ENCODE measurements at regions not wholly inside any gene's neighbourhood (a gene's known extent, or its start where the extent isn't known, plus 50 kb on each side); places are given as distances from the start of the nearest gene placed in this dataset.

DNA sequence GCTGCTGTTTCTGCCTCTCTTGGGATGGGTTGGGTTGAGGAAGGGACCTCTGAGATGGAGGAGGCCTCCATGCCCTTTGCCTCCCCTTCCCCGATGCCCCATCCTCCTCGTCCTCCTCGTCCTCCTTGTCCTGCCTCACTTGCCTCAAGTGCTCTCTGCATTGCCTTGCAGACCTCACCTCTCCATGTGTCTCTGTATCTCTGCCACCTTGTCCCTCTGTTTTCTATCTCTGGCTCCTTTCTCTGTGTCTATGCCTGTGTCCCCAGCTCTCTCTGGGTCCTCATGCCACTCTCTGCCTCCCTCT lies 87.5 kb downstream of the MCFD2 start:
- H3K4me3 Mint-ChIP-seq = no peak overlapping the region
- no peaks in the 10 kb centered on the region for H3K9me3 Mint-ChIP-seq (ENCODE audit: insufficient read depth)
- H3K27ac Mint-ChIP-seq = no peak overlapping the region
- peaks cover 12% of the 10 kb centered on the region for H3K27me3 Mint-ChIP-seq (ENCODE audit: low read depth)
- ATAC-seq = no peak
- H3K4me1 Mint-ChIP-seq (ENCODE audit: low read depth) = no peaks in the 10 kb centered on the region
- H3K36me3 Mint-ChIP-seq (ENCODE audit: low read depth) = no peaks in the 10 kb centered on the region
- CTCF ChIA-PET = no interaction called here
- POLR2A ChIA-PET = no interaction called here
- DNase-seq = no peak

DNA sequence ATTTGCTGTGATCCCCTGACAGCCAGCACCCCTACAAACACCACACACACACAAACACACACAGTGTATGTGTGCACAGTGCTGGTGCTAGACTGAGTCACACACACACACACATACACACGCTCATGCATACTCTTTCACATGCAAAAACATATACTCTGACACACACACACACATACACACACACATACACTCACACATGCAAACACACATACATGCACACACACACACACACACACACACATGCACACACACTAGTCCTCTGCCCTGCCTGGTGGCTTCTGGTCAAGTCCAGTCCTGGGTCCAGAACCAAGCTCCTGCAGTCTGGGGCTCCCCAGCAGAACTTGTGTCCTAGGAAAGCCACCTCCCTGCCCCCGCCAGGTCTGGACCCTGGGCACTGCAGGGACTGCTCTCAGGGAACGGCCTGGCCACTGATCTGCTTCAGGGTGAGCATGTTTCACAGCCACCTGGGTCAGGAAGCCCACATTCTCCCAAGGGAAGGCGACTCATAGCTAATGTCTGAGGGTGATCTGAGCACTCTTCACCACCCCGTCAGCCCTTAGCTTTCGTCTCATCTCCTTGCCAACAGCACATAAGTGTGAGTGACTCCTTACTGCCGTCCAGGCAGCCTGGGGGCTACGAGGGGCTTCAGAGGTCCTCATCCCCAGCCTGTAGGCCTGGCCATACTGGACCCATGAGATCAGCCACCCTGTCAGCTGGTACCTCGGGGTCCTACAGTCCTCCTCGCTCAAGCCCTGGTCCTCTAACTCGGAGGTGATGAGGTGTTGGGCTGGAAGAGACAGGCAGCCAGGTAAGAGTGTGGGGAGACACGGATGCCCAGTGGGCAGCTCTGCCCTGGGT lies 88.1 kb downstream of the MCFD2 start:
- no peaks in the 10 kb centered on the region for H3K36me3 Mint-ChIP-seq (ENCODE audit: low read depth)
- no peaks in the 10 kb centered on the region for H3K9me3 Mint-ChIP-seq (ENCODE audit: insufficient read depth)
- DNase-seq = no peak

DNA sequence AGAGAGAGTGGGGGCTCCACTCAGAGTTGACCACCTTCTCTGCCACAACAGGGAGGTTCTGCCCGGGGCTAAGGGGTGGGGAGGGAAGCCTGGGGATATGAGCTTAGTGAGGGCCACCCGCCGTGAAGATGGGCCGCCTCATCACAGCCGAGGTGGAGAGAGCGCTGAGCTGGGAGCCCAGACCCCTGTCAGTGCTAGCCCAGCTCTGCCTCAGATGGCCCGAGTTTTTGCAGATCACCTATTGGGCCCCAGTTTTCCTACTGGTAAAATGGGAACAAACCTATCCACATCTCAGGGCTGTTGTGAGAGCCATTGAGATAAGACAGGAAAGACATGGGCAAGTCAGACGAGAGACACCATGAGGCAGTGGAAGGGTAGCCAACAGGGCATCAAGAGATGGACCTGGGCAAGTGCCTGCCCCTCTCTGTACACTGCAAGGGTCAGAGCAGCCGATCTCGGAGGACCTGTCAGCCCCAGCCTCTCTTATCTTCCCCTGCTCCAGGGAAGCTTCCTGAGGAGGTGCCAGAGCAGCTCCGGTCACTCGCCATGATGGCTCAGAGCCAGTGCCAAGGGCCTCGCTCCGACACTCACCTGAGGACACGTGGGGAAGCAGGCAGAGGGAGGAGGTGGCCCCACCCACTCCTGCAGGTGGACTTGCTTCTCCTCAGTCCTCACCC lies 88.9 kb downstream of the MCFD2 start:
- CTCF ChIA-PET = no interaction called here
- Mint-ChIP-seq H3K4me1 (ENCODE audit: low read depth) (no peaks in the 10 kb centered on the region), H3K27ac (no peak overlapping the region), H3K27me3 (ENCODE audit: low read depth) (peaks cover 10% of the 10 kb centered on the region), H3K36me3 (ENCODE audit: low read depth) (no peaks in the 10 kb centered on the region), H3K4me3 (no peak overlapping the region), H3K9me3 (ENCODE audit: insufficient read depth) (no peaks in the 10 kb centered on the region)
- DNase-seq = no peak
- ATAC-seq = no peak
- POLR2A ChIA-PET = no interaction called here

More for the DNA sequence above, 88.1 kb downstream of the MCFD2 start:
- ChIA-PET POLR2A (no interaction called here), CTCF (no interaction called here)
- H3K27me3 Mint-ChIP-seq (ENCODE audit: low read depth) = peaks cover 12% of the 10 kb centered on the region
- no peaks in the 10 kb centered on the region for H3K4me1 Mint-ChIP-seq (ENCODE audit: low read depth)
- no peak for ATAC-seq
- no peak overlapping the region for H3K27ac Mint-ChIP-seq
- H3K4me3 Mint-ChIP-seq = no peak overlapping the region

DNA sequence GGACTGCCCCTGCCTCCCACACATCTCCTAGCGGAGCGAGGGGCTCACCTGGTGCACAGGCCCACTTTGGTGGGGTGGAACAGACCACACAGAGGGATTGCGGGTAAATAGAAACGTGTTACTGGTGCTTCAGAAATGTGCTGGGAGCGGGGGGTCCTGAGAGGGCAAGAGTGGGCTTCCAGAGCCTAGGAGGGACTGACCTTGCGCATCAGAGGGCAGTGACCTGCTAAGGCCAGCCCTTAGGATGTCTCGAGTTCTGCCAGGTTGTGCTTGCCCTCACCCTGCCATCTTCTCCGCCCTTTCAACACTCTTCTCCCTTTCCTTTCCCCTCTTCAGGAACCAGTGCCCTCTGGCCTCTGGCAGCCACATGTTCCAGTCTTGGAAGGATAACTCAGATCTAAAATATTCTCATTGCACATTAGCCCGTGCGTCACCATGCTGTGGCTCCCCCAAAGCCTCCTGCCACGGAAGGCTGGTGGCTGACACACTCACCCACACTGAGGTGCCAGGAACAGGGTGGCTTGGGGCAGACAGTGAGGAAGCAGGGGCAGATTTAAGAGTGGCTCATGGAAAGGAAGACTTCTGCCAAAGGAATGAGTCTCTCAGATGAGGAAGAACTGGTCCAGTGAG lies 89.6 kb downstream of the MCFD2 start:
- no peaks in the 10 kb centered on the region for H3K9me3 Mint-ChIP-seq (ENCODE audit: insufficient read depth)
- H3K27ac Mint-ChIP-seq = no peak overlapping the region
- DNase-seq (no peak), ATAC-seq (no peak)
- no peaks in the 10 kb centered on the region for H3K4me1 Mint-ChIP-seq (ENCODE audit: low read depth)
- POLR2A ChIA-PET = no interaction called here
- H3K36me3 Mint-ChIP-seq (ENCODE audit: low read depth) = no peaks in the 10 kb centered on the region
- CTCF ChIA-PET = no interaction called here
- peaks cover 8% of the 10 kb centered on the region for H3K27me3 Mint-ChIP-seq (ENCODE audit: low read depth)
- no peak overlapping the region for H3K4me3 Mint-ChIP-seq

DNA sequence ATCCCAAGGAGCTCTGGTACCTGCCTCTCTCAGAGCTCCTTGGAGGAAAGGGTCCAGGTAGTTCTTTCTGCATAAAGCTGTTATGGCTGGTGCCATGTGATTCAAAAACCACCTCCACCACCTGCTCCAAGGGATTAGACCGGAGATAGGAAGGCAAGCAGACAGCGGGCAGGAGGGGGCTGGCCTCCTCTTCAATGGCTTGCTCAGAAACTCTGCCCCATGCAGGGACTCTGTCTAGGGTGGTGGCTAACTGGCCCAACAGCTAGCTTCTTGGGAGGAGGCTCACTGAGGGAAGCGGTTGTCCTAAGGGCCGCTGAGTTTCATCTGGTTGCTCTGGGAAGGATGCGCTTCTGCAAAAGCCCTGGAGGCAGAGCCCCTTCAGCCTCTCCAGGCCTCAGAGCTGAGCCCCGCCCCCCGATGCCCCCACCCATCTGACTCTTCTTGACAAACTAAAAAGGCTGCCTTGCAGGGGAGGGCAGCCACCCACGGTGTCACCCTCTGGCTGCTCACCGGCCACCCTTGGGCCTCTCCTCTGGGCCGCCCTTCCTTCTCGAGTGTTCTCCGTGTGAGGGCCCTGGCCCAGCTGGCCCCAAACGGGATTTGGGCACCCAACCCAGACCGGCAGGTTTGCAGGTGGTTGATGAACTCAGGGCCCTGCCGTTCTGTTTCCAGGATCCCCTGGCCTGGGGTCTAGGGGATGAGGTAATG lies 90.2 kb downstream of the MCFD2 start:
- DNase-seq = no peak
- Mint-ChIP-seq H3K36me3 (ENCODE audit: low read depth) (no peaks in the 10 kb centered on the region), H3K4me3 (no peak overlapping the region), H3K27ac (no peak overlapping the region), H3K9me3 (ENCODE audit: insufficient read depth) (no peaks in the 10 kb centered on the region), H3K27me3 (ENCODE audit: low read depth) (peaks cover 7% of the 10 kb centered on the region), H3K4me1 (ENCODE audit: low read depth) (no peaks in the 10 kb centered on the region)
- POLR2A ChIA-PET = no interaction called here
- no peak for ATAC-seq
- CTCF ChIA-PET = no interaction called here

DNA sequence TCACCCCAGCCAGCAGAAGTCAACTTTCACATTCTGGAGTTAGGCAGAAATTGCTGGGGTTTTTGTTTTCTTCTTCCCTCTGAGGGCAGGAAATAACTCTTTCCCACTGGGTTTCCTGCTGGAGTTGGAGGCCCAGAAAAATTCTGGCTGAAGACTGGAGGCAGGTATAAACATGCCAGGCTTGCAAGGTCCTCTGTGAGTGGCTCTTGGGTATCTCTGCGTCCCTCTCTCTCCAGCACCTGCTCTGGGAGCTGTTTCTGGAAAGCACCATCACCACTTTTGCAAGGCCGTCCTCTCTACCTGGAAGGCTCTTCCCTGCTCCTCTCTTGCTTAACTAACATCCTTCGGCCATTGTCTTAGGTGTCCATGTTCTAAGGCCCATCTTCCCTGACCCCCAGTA lies 91.0 kb downstream of the MCFD2 start:
- Mint-ChIP-seq H3K27ac (no peak overlapping the region), H3K4me3 (no peak overlapping the region), H3K9me3 (ENCODE audit: insufficient read depth) (no peaks in the 10 kb centered on the region), H3K4me1 (ENCODE audit: low read depth) (no peaks in the 10 kb centered on the region), H3K27me3 (ENCODE audit: low read depth) (peaks cover 4% of the 10 kb centered on the region), H3K36me3 (ENCODE audit: low read depth) (no peaks in the 10 kb centered on the region)
- ChIA-PET POLR2A (no interaction called here), CTCF (no interaction called here)
- DNase-seq (no peak), ATAC-seq (no peak)

DNA sequence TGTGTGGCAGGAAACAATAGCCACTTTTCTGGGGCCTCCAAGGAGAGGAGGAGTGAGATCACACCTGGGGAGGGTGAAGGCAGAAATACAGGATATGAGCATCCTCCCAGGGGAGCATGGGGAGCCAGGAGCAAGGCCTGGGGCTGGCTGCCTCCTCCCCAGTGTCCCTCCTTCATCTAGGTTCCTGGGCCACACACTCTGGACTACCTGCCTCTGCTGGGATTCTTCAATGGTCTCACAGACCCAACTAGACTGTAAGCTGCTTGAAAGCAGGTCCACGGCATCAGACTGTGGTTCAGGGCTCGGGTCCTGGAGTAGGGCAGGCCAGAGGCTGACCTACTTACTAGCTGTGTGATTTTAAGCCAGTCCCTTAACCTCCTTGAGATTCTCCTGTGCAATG lies 94.0 kb downstream of the MCFD2 start:
- H3K9me3 Mint-ChIP-seq (ENCODE audit: insufficient read depth) = no peaks in the 10 kb centered on the region
- CTCF ChIA-PET = no interaction called here

DNA sequence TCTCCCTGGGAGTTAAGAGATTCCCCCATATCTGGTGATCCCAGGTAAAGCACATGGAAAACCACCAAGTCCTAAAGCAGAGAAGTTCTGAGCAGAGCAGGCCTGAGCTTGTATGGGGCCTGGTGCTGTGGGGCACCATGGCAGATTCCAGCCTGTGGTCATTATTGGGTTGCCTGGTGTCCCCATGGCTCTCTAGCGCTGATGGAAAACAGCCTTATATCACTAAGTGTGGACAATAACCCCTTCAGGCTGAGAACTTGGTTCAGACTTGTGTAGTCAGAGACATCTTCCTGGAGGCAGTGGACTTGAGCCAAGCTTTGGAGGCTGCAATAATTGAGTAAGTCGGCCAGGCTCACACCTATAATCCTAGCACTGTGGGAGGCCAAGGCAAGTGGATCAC lies 96.8 kb downstream of the MCFD2 start:
- ATAC-seq (no peak), DNase-seq (no peak)
- Mint-ChIP-seq H3K36me3 (ENCODE audit: low read depth) (no peaks in the 10 kb centered on the region), H3K9me3 (ENCODE audit: insufficient read depth) (no peaks in the 10 kb centered on the region), H3K27me3 (ENCODE audit: low read depth) (peaks cover 9% of the 10 kb centered on the region), H3K27ac (no peak overlapping the region), H3K4me3 (no peak overlapping the region), H3K4me1 (ENCODE audit: low read depth) (no peaks in the 10 kb centered on the region)
- CTCF ChIA-PET = no interaction called here
- POLR2A ChIA-PET = no interaction called here

More for the DNA sequence above, 94.0 kb downstream of the MCFD2 start:
- Mint-ChIP-seq H3K4me1 (ENCODE audit: low read depth) (no peaks in the 10 kb centered on the region), H3K36me3 (ENCODE audit: low read depth) (no peaks in the 10 kb centered on the region), H3K27ac (no peak overlapping the region), H3K27me3 (ENCODE audit: low read depth) (peaks cover 6% of the 10 kb centered on the region), H3K4me3 (no peak overlapping the region)
- POLR2A ChIA-PET = no interaction called here
- no peak for ATAC-seq
- no peak for DNase-seq

DNA sequence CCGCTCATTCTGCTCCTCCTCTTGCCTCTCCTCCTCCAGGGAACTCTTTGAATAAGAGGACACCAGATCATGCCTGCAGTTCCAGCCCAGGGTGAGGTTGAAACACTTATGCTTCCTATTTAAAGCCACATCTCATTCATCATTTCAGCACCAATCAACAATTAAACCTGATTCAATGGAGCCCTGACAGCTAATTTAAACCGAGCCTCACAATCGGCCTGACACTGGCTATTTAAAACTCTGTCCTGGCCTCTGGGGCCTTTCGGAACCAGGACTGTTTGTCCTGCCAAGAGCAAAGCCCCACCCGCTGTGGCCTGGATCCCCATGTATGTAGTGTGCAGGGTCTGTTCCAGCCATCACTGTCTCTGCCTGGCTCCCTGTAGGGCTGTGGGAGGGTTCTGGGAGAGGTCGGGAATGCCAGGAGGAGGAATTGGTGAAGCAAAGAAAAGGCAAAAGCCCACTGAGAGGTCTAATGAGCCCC lies 97.4 kb downstream of the MCFD2 start:
- Mint-ChIP-seq H3K4me3 (no peak overlapping the region), H3K9me3 (ENCODE audit: insufficient read depth) (no peaks in the 10 kb centered on the region), H3K36me3 (ENCODE audit: low read depth) (no peaks in the 10 kb centered on the region), H3K4me1 (ENCODE audit: low read depth) (no peaks in the 10 kb centered on the region), H3K27me3 (ENCODE audit: low read depth) (peaks cover 9% of the 10 kb centered on the region), H3K27ac (no peak overlapping the region)
- no peak for ATAC-seq
- DNase-seq = no peak
- ChIA-PET CTCF (no interaction called here), POLR2A (no interaction called here)

DNA sequence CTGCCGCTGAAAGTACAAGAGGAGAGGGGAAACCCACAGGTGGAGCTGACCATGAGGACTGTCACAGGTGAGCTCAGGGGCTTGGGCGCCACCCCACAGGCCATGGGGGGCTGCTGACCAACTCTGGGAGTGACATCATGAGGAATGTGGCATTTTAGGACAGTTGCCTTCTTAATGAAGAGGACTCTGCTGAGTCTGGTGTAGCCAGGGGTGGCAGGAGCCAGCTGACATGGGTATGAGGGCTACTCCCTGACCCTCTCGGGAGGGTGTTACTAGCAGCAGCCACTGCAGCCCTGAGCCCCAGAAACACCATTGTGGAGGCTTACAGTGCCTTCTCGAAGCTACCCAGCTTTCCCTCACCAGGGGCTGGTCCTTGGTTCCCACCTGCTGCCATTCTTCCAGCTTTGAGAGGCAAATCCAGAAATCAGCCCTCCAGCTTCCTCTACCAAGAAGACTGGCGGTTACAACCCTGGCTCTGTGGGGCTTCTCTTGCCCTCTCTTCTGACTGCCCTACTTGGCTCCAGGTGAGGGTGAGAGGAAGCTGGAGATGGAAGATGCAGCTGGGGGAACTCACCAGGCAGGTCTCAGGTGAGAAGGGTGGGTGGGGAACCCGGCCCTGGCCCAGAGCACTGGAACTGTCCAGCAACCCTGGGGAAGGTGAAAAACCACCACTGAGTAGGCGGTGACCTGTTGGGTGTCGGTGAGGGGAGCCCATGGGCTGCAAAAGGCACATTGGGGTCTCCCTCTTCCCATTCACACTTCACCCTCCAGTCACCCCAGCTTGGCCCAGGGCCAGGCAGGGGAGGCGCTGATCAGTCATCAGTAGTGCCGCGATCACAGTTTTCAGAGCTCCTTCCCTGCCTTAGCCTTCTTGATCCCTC lies 98.5 kb downstream of the MCFD2 start:
- no peak overlapping the region for H3K27ac Mint-ChIP-seq
- POLR2A ChIA-PET = no interaction called here
- no peak overlapping the region for H3K4me3 Mint-ChIP-seq
- ATAC-seq = no peak
- H3K27me3 Mint-ChIP-seq (ENCODE audit: low read depth) = peaks cover 7% of the 10 kb centered on the region
- no peaks in the 10 kb centered on the region for H3K4me1 Mint-ChIP-seq (ENCODE audit: low read depth)
- H3K36me3 Mint-ChIP-seq (ENCODE audit: low read depth) = no peaks in the 10 kb centered on the region
- CTCF ChIA-PET = interaction anchor here (1.3 kb wide), 1 partner anchor 40 kb away, joined by 5 read pairs; no protein-coding TSS in a partner anchor
- DNase-seq = no peak
- no peaks in the 10 kb centered on the region for H3K9me3 Mint-ChIP-seq (ENCODE audit: insufficient read depth)

DNA sequence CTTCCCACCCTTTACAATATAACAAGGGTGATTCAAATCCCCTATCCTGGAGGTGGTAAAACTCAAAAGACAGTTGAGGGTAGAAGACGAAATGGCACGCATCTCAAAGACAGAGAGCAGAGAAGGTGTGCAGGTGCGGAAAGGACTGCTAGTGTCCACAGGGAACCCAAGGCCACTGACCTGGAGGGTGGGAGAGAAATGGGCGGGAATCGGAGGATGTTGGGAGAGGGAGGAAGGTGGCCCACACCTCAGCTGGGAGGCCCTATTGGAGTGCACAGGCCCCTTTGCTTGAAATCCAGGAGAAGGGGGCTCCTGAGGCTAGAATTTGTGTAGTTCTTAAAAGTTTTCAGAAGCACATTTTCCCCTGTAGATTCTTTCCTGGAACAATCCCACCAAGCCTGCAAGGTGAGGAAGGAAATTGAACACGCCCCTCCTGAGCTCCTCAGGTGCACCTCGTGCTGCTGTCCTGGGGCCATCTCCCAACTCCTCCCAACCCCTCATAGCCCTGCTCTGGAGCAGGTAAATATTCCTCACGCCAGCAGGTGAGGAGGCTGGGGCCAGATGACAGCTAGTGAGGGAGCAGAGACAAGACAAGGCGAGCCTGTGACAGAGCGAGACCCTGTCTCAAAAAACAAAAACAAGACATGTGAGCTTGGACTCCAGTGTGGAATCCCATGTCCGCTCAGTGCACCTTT lies 99.3 kb downstream of the MCFD2 start:
- ATAC-seq (no peak), DNase-seq (no peak)
- Mint-ChIP-seq H3K4me1 (ENCODE audit: low read depth) (no peaks in the 10 kb centered on the region), H3K27me3 (ENCODE audit: low read depth) (peaks cover 11% of the 10 kb centered on the region), H3K36me3 (ENCODE audit: low read depth) (no peaks in the 10 kb centered on the region), H3K4me3 (no peak overlapping the region), H3K27ac (no peak overlapping the region), H3K9me3 (ENCODE audit: insufficient read depth) (no peaks in the 10 kb centered on the region)
- ChIA-PET CTCF (interaction anchor here (0.7 to 1.3 kb wide), 2 partner anchors 39 to 247 kb away, joined by 3 to 5 read pairs; no protein-coding TSS in a partner anchor), POLR2A (no interaction called here)

Measured in activated CD8-positive, alpha-beta T cell treated with anti-CD3 and anti-CD28 coated beads, Interleukin-2, amount 10 ng/mL, durations not matched to agents 7 days and 5 days (primary cell).